SK-N-SH (cell line): ENCODE measurements at regions not wholly inside any gene's neighbourhood (a gene's known extent, or its start where the extent isn't known, plus 50 kb on each side); places are given as distances from the start of the nearest gene placed in this dataset.

ENCODE experiments used
- CTCF ChIA-PET: fragments of 300-600, 350-600 bp; formaldehyde crosslinking; extraction: SDS; loops from one replicate; lab custom pipeline; 2021; lab: Yijun Ruan, JAX
- POLR2A ChIA-PET: fragments of 350-600 bp; sonication (Branson Sonifier 250); formaldehyde crosslinking; extraction: SDS; loops from one replicate; lab custom pipeline; 2020; ENCODE audit warnings: antibody characterized with exemption, inconsistent platforms; lab: Yijun Ruan, JAX
- DNase-seq: peaks from one replicate; pipeline ENCODE4 v3.0.0; 2012
- H2AFZ ChIP-seq: fragments of 200-600 bp; sonication (generic); 2 replicates; pipeline ENCODE4 v1.8.1; 2016; ENCODE audit warnings: antibody characterized with exemption, mild to moderate bottlenecking, low read depth
- H3F3A ChIP-seq: fragments of 200-600 bp; sonication (generic); replicated peaks from 2 replicates; pipeline ENCODE3; 2016; ENCODE audit warnings: antibody characterized with exemption, mild to moderate bottlenecking; ENCODE audit not compliant: insufficient read depth
- H3K27ac ChIP-seq, 2 experiments: fragments of 200-500 bp in 1 of 2; fragments of 200-600 bp in 1 of 2; sonication (Bioruptor generic) in 1 of 2; sonication (generic), shearing (Covaris generic) in 1 of 2; 2 replicates each; pipeline versions ENCODE4 v1.5.1 to v1.6.1; 2014 to 2016; ENCODE audit warnings: low read depth in 2 of 2, inconsistent platforms in 1 of 2, low read length in 1 of 2, mild to moderate bottlenecking in 1 of 2, mixed read lengths in 1 of 2
- H3K27me3 ChIP-seq: fragments of 200-600 bp; sonication (generic), shearing (Covaris generic); 2 replicates; pipeline ENCODE4 v1.6.1; 2016; ENCODE audit warnings: mixed run types; ENCODE audit not compliant: insufficient read depth
- H3K36me3 ChIP-seq, 2 experiments: fragments of 200-500 bp in 1 of 2; fragments of 200-600 bp in 1 of 2; sonication (Bioruptor generic) in 1 of 2; sonication (generic) in 1 of 2; replicated peaks in 1 of 2; 2 replicates each; pipeline versions ENCODE3 to v1.5.1; 2014 to 2016; ENCODE audit warnings: low read length in 1 of 2, mild to moderate bottlenecking in 1 of 2; ENCODE audit not compliant: insufficient read depth in 2 of 2, control insufficient read depth in 1 of 2
- H3K4me1 ChIP-seq, 2 experiments: fragments of 200-500 bp in 1 of 2; fragments of 200-600 bp in 1 of 2; sonication (Bioruptor generic) in 1 of 2; sonication (generic), shearing (Covaris generic) in 1 of 2; 2 replicates each; pipeline versions ENCODE4 v1.5.1 to v1.6.1; 2014 to 2016; ENCODE audit warnings: low read depth in 1 of 2, low read length in 1 of 2, mixed run types in 1 of 2; ENCODE audit not compliant: insufficient read depth in 2 of 2, control insufficient read depth in 1 of 2
- H3K4me2 ChIP-seq: fragments of 200-600 bp; sonication (generic), shearing (Covaris generic); 2 replicates; pipeline ENCODE4 v1.6.1; 2017; ENCODE audit warnings: mixed run types
- H3K4me3 ChIP-seq, 2 experiments: fragments of 200-500 bp in 1 of 2; fragments of 200-600 bp in 1 of 2; sonication (Bioruptor generic) in 1 of 2; sonication (generic), shearing (Covaris generic) in 1 of 2; 2 replicates each; pipeline versions ENCODE4 v1.5.1 to v1.8.1; 2014 to 2016; ENCODE audit warnings: low read depth in 2 of 2, inconsistent platforms in 1 of 2, low read length in 1 of 2, mild to moderate bottlenecking in 1 of 2, mixed read lengths in 1 of 2, moderate library complexity in 1 of 2
- H3K79me2 ChIP-seq: fragments of 200-600 bp; sonication (generic); 2 replicates; pipeline ENCODE4 v1.8.1; 2017; ENCODE audit warnings: mild to moderate bottlenecking; ENCODE audit not compliant: insufficient read depth
- H3K9ac ChIP-seq: fragments of 200-600 bp; sonication (generic); 2 replicates; pipeline ENCODE4 v1.6.1; 2017; ENCODE audit warnings: mixed run types
- H3K9me2 ChIP-seq: fragments of 200-600 bp; sonication (generic); 2 replicates; pipeline ENCODE4 v1.6.1; 2017; ENCODE audit warnings: mixed run types
- H3K9me3 ChIP-seq: fragments of 200-600 bp; sonication (generic); 2 replicates; pipeline ENCODE4 v1.6.1; 2017; ENCODE audit warnings: mixed run types, mild to moderate bottlenecking, moderate library complexity
- H4K20me1 ChIP-seq: fragments of 200-600 bp; sonication (generic); 2 replicates; pipeline ENCODE4 v1.6.1; 2017; ENCODE audit warnings: mild to moderate bottlenecking, mixed run types; ENCODE audit not compliant: insufficient read depth
- CHD2 ChIP-seq: fragments of 150-350 bp; IDR thresholded peaks from 2 replicates; pipeline ENCODE4 v1.6.1; 2018; ENCODE audit warnings: low read length; ENCODE audit not compliant: partially characterized antibody
- ELF1 ChIP-seq: IDR thresholded peaks from 2 replicates; pipeline ENCODE4 v1.4.0; 2012
- FOSL2 ChIP-seq: IDR thresholded peaks from 2 replicates; pipeline ENCODE4 v1.4.0; 2012; ENCODE audit warnings: low read depth, mild to moderate bottlenecking, moderate library complexity, borderline replicate concordance
- FOXJ3 ChIP-seq: sonication (generic); formaldehyde crosslinking; IDR thresholded peaks from 2 replicates; pipeline ENCODE4 v1.5.1; 2020; ENCODE audit warnings: mild to moderate bottlenecking, missing genetic modification reagents
- FOXM1 ChIP-seq: IDR thresholded peaks from 2 replicates; pipeline ENCODE4 v1.4.0; 2012; ENCODE audit warnings: low read depth, mild to moderate bottlenecking
- GABPA ChIP-seq: IDR thresholded peaks from 2 replicates; pipeline ENCODE4 v1.4.0; 2012; ENCODE audit warnings: low read depth, mild to moderate bottlenecking
- JUND ChIP-seq: IDR thresholded peaks from 2 replicates; pipeline ENCODE4 v1.4.0; 2012
- MEF2A ChIP-seq: IDR thresholded peaks from 2 replicates; pipeline ENCODE4 v1.4.0; 2012; ENCODE audit warnings: low read depth, borderline replicate concordance
- NRF1 ChIP-seq: IDR thresholded peaks from 2 replicates; pipeline ENCODE4 v1.6.1; 2012; ENCODE audit warnings: low read depth, mild to moderate bottlenecking, low read length
- RAD21 ChIP-seq: IDR thresholded peaks from 2 replicates; pipeline ENCODE4 v1.6.1; 2012; ENCODE audit warnings: mild to moderate bottlenecking, low read length
- RCOR1 ChIP-seq: fragments of 150-350 bp; IDR thresholded peaks from 2 replicates; pipeline ENCODE4 v1.6.1; 2017; ENCODE audit warnings: antibody characterized with exemption, low read length
- REST ChIP-seq: IDR thresholded peaks from 2 replicates; pipeline ENCODE4 v1.6.1; 2012; ENCODE audit warnings: mild to moderate bottlenecking, low read depth, low read length, moderate library complexity
- RFX5 ChIP-seq: IDR thresholded peaks from 2 replicates; pipeline ENCODE4 v1.6.1; 2012; ENCODE audit warnings: mild to moderate bottlenecking, improper control_type of control experiment, low read length
- RXRA ChIP-seq: IDR thresholded peaks from 2 replicates; pipeline ENCODE4 v1.4.0; 2012; ENCODE audit warnings: low read depth, mild to moderate bottlenecking, borderline replicate concordance
- SMC3 ChIP-seq: IDR thresholded peaks from 2 replicates; pipeline ENCODE4 v1.6.1; 2012; ENCODE audit warnings: low read depth, low read length, improper control_type of control experiment
- TCF12 ChIP-seq: IDR thresholded peaks from 2 replicates; pipeline ENCODE4 v1.4.0; 2012
- YY1 ChIP-seq: IDR thresholded peaks from 2 replicates; pipeline ENCODE4 v1.4.0; 2012; ENCODE audit warnings: low read depth, mild to moderate bottlenecking
- WGBS: methylation state at CpG from one replicate; pipeline ENCODE4 v1.1.6; 2017; ENCODE audit warnings: low lambda C conversion rate; 5-methylcytosine and 5-hydroxymethylcytosine counted together
- TF ChIP-seq, protein P1 (sequence below): IDR thresholded peaks from 2 replicates; pipeline ENCODE4 v1.4.0; 2012; ENCODE audit warnings: low read depth, borderline replicate concordance
- TF ChIP-seq, protein P2 (sequence below): IDR thresholded peaks from 2 replicates; pipeline ENCODE4 v1.4.0; 2012; ENCODE audit warnings: low read depth, borderline replicate concordance

- Histone ChIP-seq H3K27me3 (peaks cover 6% of the 10 kb centered on the region; the same call in 1 of the 2 replicates), H3K9me3 (no peaks in the 10 kb centered on the region), H3F3A (peaks cover 10% of the 10 kb centered on the region), H3K79me2 (no peaks in the 10 kb centered on the region), H2AFZ (no peak overlapping the region), H3K4me3 (no peak overlapping the region), H3K27ac (no peak overlapping the region), H4K20me1 (no peaks in the 10 kb centered on the region), H3K4me2 (no peak overlapping the region), H3K9me2 (no peaks in the 10 kb centered on the region), H3K4me1 (peaks cover 0 to 6% of the 10 kb centered on the region in 2 experiments; a peak in 2 of 4 replicates), H3K36me3 (no peaks in the 10 kb centered on the region), H3K9ac (no peak overlapping the region)
- ChIA-PET CTCF (no interaction called here), POLR2A (no interaction called here)
- DNase-seq = no peak
- no peak for TF ChIP-seq SMC3
- TF ChIP-seq, protein P1, sequence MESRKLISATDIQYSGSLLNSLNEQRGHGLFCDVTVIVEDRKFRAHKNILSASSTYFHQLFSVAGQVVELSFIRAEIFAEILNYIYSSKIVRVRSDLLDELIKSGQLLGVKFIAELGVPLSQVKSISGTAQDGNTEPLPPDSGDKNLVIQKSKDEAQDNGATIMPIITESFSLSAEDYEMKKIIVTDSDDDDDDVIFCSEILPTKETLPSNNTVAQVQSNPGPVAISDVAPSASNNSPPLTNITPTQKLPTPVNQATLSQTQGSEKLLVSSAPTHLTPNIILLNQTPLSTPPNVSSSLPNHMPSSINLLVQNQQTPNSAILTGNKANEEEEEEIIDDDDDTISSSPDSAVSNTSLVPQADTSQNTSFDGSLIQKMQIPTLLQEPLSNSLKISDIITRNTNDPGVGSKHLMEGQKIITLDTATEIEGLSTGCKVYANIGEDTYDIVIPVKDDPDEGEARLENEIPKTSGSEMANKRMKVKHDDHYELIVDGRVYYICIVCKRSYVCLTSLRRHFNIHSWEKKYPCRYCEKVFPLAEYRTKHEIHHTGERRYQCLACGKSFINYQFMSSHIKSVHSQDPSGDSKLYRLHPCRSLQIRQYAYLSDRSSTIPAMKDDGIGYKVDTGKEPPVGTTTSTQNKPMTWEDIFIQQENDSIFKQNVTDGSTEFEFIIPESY = no peak
- no peak for TF ChIP-seq TCF12
- TF ChIP-seq, protein P2, sequence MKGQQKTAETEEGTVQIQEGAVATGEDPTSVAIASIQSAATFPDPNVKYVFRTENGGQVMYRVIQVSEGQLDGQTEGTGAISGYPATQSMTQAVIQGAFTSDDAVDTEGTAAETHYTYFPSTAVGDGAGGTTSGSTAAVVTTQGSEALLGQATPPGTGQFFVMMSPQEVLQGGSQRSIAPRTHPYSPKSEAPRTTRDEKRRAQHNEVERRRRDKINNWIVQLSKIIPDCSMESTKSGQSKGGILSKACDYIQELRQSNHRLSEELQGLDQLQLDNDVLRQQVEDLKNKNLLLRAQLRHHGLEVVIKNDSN = no peak
- TF ChIP-seq MEF2A = no peak
- TF ChIP-seq FOXJ3 (CRISPR knock-in tag) = no peak
- TF ChIP-seq FOSL2 = no peak
- TF ChIP-seq JUND = no peak
- TF ChIP-seq RAD21 = no peak
- no peak for TF ChIP-seq RXRA
- no peak for TF ChIP-seq GABPA
- TF ChIP-seq ELF1 = no peak
- TF ChIP-seq RFX5 = no peak
- no peak for TF ChIP-seq CHD2
- no peak for TF ChIP-seq FOXM1
- TF ChIP-seq RCOR1 = no peak
Measured at GRCh38 chr2:120554625-120555032, 181.0 kb upstream of the GLI2 start.

DNA sequence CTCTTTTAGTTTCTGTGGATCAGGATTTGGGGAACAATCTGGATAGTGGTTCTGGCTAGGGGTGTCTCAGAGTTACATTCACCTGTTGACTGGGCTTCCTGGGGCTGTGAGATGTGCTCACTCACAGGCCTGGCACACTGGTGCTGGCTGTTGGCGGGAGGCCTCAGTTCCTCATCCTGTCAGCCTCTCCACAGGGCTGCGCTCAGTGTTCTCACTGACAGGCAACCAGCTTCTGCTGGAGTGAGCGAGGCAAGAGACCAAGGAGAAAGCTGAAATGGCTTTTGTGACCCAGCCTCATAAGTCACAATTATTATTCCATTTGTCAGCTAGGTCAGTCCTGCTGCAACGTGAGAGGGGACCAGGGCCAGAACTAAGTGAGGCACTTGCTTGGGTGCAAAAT, 180.6 kb upstream of the GLI2 start:
- Histone ChIP-seq H3K79me2 (no peaks in the 10 kb centered on the region), H3K27me3 (peaks cover 6% of the 10 kb centered on the region; the same call in 1 of the 2 replicates), H3K27ac (no peak overlapping the region), H3F3A (peaks cover 15% of the 10 kb centered on the region), H3K4me2 (no peak overlapping the region), H4K20me1 (no peaks in the 10 kb centered on the region), H3K36me3 (no peaks in the 10 kb centered on the region), H3K9me3 (no peaks in the 10 kb centered on the region), H3K4me1 (peaks cover 0 to 11% of the 10 kb centered on the region in 2 experiments; a peak in 3 of 4 replicates), H3K9ac (no peak overlapping the region), H2AFZ (no peak overlapping the region), H3K4me3 (no peak overlapping the region), H3K9me2 (no peaks in the 10 kb centered on the region)
- 36% methylated on average over 3 of the region's 4 CpGs for WGBS
- TF ChIP-seq TCF12 (no peak), NRF1 (no peak), RXRA (no peak), YY1 (no peak), REST (no peak)
- TF ChIP-seq, protein P2 = no peak
- CTCF ChIA-PET = no interaction called here
- no peak for DNase-seq
- POLR2A ChIA-PET = no interaction called here
